Cardiac septum (tissue), 1 donor: ENCODE measurements at regions not wholly inside any gene's neighbourhood (a gene's known extent, or its start where the extent isn't known, plus 50 kb on each side); places are given as distances from the start of the nearest gene placed in this dataset.
"Not testable (repeated sequence)": the region's sequence is repeated elsewhere in the genome, so short reads cannot be mapped to it uniquely, and the experiment has no call there.

Source experiments
- DNase-seq: peaks from one replicate; pipeline ENCODE4 v3.0.0-alpha.2; 2020; ENCODE audit warnings: low spot score
- intact Hi-C: fragments of 100-400 bp; cut with DNase I; formaldehyde crosslinking; loops from one replicate; pipeline ENCODE4 v1.14.0; 2022
- donor health status: DM: no; HTN: no; CAD: no.

DNA sequence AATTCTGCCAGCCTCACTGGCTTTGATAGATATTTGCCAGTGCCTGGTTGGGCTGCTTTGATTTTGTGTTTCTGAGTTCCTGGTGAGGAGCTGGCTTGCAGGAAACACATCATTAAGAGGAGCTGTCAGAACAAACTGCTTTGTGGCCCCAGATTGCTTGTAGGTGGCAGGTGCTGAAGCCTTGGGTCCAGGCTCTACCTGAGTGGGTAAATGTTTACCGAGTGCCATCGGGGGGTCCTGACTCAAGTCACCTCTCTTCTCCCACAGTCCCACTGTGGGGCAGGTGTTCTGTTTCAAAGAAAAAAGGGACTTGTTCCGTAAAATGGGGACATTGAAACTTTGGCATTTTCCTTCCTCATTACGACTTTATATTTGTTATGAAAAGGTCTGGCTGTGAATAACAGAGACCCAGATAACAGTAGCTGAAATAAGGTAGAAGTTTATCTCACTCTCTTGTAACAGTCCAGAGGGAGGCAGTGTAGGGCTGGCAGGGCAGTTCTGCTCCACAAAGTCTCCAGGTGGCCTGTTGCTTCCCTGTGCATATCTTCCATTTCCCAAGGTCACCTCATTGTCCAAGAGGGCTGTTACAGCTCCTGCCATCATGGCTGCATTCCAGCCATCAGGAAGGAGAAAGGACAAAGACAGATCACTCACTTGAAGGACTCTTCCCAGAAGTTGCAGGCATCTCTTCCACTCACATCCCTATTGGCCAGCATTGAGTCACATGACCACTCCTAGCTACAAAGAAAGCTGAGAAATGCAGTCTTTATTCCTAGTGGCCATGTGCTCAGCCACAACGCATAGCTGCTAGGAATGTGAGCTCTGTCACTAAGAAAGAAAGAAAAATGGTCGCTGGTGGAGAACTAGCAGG lies 149.9 kb upstream of the KCNG1 start:
- intact Hi-C loops: no loop called here
- no peak for DNase-seq

DNA sequence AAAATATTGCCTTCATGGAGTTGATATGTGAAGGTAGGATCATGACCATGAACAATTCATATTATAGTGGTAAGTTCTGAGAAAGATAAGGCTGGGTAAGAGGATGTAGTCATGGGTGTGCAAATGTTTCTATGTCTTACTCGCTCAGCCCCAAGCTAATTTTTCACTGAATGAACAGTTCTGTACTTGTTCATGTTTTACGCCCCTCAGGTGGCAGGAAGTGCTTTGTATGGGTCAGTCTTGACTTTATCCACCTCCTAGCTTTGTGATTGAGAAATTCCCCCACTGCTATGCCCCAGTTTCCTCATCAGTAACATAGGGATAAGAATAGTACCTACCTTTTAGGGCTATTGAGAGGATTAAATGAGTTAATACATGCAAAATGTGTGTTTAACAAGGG lies 148.2 kb upstream of the KCNG1 start:
- DNase-seq: no peak

GRCh38 chr20:51169813-51170212 lies 146.9 kb upstream of the KCNG1 start:
- intact Hi-C loops: no loop called here

More for the DNA sequence above, 148.2 kb upstream of the KCNG1 start:
- intact Hi-C loops: no loop called here

GRCh38 chr20:51167911-51168310 lies 145.0 kb upstream of the KCNG1 start:
- DNase-seq, intact Hi-C loops: not testable (repeated sequence)

More at GRCh38 chr20:51169813-51170212, 146.9 kb upstream of the KCNG1 start:
- DNase-seq: no peak

- intact Hi-C loops: no loop called here
- no peak for DNase-seq
These were observed 143.6 kb upstream of the KCNG1 start for GRCh38 chr20:51166489-51166888.

GRCh38 chr20:51165131-51165530 lies 142.2 kb upstream of the KCNG1 start:
- intact Hi-C loops: no loop called here
- DNase-seq: no peak

DNA sequence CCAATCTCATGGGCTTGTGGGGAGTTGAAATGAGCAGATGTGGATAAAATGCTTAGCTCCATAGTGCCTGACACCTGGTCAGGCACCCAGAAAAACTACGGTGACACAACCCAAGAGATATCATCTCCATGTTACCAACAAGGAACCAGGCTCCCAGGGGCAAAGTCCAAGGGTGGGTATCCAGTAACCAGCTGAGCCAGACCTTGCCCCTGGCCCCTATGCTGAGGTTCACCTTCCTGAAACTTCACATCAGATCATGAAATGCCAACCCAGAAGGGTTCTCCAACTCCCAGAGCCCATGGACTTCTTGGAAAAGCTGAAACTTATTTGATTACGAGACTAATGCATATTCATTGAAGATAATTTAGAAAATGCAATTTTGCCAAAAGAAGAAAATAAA lies 141.8 kb upstream of the KCNG1 start:
- no peak for DNase-seq
- intact Hi-C loops: no loop called here

GRCh38 chr20:51163996-51164600 lies 141.2 kb upstream of the KCNG1 start:
- intact Hi-C loops: no loop called here
- DNase-seq: no peak

DNA sequence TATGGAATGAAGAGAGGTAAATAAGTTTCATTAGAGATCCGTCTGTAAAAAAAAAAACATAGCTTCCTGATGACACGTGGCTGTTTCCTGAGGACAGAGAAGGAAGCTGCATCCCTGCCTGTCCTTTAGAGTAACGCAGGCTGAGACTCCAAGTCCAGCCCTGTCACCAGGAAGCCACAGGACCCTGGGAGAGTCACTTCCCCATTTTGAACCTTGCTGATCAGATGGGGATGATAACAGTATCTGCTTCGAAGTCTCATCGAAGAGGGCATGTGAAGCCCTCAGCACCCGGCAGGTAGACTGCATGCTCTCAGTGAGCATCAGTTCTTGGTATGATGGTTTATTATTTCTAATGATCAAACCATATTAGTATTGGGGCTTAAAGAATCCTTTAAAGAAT lies 139.1 kb upstream of the KCNG1 start:
- intact Hi-C loops: no loop called here
- no peak for DNase-seq

GRCh38 chr20:51160821-51161220 lies 137.9 kb upstream of the KCNG1 start:
- intact Hi-C loops: no loop called here
- DNase-seq: no peak

DNA sequence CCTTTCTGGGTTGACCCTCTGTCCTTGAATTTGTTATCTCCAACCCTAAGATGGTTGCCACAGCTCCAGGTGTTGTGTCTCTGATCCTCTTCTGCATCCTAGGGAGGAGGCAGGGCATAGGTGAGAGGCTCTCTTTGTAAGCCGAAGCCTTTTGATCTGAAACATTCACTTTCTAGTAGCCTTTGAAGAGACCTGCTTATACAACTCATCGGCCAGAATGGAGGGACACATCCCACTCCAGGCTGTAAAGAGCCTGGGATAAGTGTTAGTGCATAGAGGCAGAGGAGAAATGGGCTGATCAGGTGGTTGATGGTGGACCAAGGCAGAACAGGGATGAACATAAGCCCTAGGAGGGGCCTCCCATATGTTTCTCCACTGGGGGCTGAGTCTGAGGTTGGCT lies 137.1 kb upstream of the KCNG1 start:
- intact Hi-C loops: no loop called here
- no peak for DNase-seq

DNA sequence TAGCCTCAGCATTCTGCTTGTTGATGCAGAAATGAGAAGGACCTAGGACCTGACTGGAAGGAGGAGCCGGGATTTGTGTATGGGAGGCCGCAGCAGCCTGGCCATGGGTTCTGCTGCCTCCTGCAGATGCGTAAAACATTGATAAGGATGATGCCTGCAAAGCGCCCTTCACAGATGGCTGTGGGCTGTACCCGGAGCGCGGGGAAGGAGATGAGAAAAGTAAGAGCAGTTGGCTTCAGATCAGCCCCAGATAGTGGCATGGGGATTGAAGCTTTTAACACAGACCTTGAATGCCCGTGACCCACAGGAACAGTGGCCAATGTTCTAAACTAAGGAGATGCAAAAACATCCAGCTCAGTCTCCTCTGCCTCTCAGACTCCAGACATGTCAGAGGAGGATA lies 136.4 kb upstream of the KCNG1 start:
- intact Hi-C loops: no loop called here
- no peak for DNase-seq

DNA sequence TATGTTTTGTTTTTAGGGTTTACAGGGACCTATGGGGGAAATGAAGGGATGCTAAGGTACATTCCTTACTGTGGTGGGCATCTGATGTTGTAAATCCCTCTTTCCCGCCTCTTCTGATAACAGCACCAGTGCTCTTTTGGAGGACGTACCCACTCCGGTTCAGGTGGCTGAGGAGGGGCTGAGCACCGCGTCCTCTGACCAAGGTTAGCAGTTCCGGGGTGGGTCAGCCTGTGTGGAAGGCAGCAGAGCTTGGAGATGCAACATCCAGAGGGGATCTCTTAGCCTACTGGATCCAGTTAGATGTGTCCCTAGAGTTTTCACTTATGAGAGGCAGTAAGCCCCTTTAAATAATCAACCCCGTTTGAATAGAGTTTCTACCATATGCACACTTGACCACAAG lies 135.3 kb upstream of the KCNG1 start:
- intact Hi-C loops: no loop called here
- no peak for DNase-seq

DNA sequence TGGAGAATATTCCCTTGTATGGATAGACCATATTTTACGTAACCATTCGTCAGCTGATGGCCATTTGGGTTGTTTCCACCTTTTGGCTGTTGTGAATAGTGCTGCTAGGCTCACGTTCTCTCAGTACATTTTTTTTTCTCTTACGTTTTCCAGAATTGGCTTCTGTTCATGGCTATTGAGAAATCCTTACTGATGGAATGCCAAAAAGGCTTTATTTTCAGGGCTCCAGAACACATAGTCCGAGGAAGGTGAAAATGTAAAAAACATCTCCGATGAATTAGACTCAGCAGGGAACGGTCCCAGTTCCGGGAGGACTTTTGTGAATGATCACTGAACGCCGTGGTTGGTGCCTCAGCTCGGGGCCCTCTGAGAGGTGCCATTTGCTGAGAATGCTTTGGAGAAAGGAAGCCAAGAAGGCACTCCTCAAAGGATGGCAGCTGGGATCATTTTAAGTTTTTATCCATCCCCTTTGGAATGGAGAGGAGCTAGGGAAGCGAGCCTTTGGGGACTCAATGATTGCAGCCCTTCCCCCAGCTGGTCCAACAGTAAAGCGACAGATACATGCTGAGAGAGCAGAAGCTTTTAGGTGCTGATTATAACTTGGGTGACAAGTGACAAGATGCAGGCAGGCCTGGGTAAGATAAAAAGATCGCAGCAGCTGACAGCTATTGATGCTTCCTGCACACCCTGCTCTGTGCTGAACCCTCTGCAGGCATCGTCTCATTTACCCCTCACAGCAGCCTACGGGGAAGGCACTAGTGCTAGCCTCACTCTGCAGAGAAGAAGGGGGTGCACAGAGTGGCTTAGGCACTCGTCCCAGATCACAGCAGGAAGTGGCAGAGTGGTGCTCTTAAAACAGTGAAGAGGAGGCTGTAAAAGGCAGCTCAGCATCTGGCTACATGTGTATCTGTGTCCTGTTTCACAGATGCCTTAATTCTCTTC lies 133.4 kb upstream of the KCNG1 start:
- DNase-seq: no peak
- intact Hi-C loops: no loop called here

- no peak for DNase-seq
- intact Hi-C loops: no loop called here
These were observed 132.1 kb upstream of the KCNG1 start for GRCh38 chr20:51154708-51155690.

- intact Hi-C loops: no loop called here
- DNase-seq: no peak
These were observed 131.2 kb upstream of the KCNG1 start for GRCh38 chr20:51153867-51154707.

DNA sequence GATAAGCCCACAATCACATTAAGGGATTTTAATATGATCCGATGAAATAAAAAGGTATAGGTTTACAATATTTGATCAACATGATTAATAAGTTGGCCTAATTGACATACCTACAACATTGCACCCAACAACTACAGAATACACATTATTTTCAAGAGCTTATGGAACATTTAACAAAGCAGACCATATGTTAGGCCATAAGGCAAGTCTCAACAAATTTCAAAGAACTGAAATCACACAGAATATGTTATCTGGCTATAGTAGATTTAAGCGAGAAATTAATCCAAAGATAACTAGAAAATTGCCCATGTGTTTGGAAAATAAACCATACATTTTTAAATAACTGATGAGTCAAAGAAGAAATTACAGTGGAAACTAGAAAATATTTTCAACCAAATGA lies 126.0 kb upstream of the KCNG1 start:
- DNase-seq: no peak
- intact Hi-C loops: no loop called here

- intact Hi-C loops: no loop called here
- no peak for DNase-seq
These were observed 121.6 kb upstream of the KCNG1 start for GRCh38 chr20:51144476-51144875.
